ENCODE measurements at regions not wholly inside any gene's neighbourhood (a gene's known extent, or its start where the extent isn't known, plus 50 kb on each side); places are given as distances from the start of the nearest gene placed in this dataset. TPM values are rescaled to one million over a fixed set of nuclear protein-coding genes. Genes with fewer than 3 reads are reported as not detected.

DNA sequence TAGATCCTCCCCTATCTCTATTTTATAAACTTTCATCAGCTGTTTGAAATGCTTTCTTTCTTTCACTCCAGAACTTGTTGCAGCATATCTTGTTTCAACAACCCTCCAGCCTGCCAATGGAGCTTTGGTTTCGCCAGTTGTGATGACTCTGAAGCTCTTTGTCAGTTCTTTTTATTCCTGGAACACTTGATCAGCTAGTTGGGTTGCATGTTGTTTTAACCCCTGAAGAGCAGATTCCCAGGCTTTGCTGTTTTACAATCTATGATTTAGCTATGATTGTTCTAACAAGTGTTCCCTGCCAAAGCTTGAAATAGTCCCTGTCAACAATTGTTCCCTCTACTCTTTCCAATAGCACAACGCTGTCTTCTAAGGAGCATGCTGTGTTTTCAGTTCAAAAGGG is 50.6 kb upstream of the FUT8 start:
- H3K27me3 Mint-ChIP-seq (ENCODE audit: insufficient read depth, unreplicated experiment), result no peaks in the 10 kb centered on the region
- H3K4me1 Mint-ChIP-seq (ENCODE audit: insufficient read depth, unreplicated experiment), result peaks cover 19% of the 10 kb centered on the region
- ChIA-PET POLR2A (interaction anchor here (0.6 to 2.5 kb wide), 5 partner anchors 35 to 1998 kb away, joined by 3 to 11 read pairs (median 4); partner anchors contain the start of genes EIF2S1 and FUT8), CTCF (interaction anchor here (0.6 to 1.8 kb wide), 4 partner anchors 12 to 175 kb away, joined by 4 to 6 read pairs (median 4); no protein-coding TSS in a partner anchor)
- H3K36me3 Mint-ChIP-seq (ENCODE audit: insufficient read depth, unreplicated experiment), result no peaks in the 10 kb centered on the region
- TF ChIP-seq, protein P1, sequence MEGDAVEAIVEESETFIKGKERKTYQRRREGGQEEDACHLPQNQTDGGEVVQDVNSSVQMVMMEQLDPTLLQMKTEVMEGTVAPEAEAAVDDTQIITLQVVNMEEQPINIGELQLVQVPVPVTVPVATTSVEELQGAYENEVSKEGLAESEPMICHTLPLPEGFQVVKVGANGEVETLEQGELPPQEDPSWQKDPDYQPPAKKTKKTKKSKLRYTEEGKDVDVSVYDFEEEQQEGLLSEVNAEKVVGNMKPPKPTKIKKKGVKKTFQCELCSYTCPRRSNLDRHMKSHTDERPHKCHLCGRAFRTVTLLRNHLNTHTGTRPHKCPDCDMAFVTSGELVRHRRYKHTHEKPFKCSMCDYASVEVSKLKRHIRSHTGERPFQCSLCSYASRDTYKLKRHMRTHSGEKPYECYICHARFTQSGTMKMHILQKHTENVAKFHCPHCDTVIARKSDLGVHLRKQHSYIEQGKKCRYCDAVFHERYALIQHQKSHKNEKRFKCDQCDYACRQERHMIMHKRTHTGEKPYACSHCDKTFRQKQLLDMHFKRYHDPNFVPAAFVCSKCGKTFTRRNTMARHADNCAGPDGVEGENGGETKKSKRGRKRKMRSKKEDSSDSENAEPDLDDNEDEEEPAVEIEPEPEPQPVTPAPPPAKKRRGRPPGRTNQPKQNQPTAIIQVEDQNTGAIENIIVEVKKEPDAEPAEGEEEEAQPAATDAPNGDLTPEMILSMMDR (IDR thresholded peaks at IDR 0.05; ENCODE audit: unreplicated experiment), result no peak
- no peak overlapping the region for H3K27ac Mint-ChIP-seq (ENCODE audit: low read depth, unreplicated experiment)
- no TSS peak for BruUV-seq (replicated peaks)
- H3K4me3 Mint-ChIP-seq (ENCODE audit: unreplicated experiment), result no peak overlapping the region
- H3K9me3 Mint-ChIP-seq (ENCODE audit: unreplicated experiment), result no peaks in the 10 kb centered on the region
- intact Hi-C loops (cut with micrococcal nuclease), result no loop called here
- DNase-seq (ENCODE audit: unreplicated experiment), result peak; percentile 50

Small RNA genes in the stretch of these regions (microRNA-seq; reads per million reads assigned to microRNA genes)
- not detected for gene MIR4708

All from MCF 10A (cell line).